WI38 (cell line): ENCODE measurements at regions not wholly inside any gene's neighbourhood (a gene's known extent, or its start where the extent isn't known, plus 50 kb on each side); places are given as distances from the start of the nearest gene placed in this dataset.

ENCODE experiments used
- H3K4me3 ChIP-seq: 2 replicates; pipeline ENCODE4 v1.5.1; 2011; ENCODE audit warnings: low read depth, mild to moderate bottlenecking, control low read depth, low read length
- TF ChIP-seq, protein P1 (sequence below): IDR thresholded peaks from 2 replicates; pipeline ENCODE4 v1.5.1; 2012; ENCODE audit warnings: low read depth, mild to moderate bottlenecking, control low read depth, low read length

DNA sequence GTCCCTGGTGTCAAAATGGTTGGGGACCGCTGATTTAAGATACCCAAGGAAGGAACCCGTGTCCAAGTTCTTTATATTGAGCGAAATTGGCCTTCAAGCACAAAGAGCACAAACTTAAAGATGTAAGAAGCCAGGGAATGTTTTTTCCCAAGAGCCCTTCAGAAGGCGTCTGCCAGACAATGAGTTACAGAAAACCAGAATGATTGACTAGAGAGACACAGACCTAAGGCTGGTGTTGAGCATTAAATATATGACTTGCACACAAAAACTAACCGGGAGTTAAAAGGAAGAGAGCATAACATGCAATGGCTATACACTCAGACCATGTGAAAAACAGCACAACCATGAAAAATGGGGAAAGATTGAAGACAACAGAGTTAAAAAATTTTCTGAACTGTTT, 157.5 kb upstream of the FAM9B start:
- H3K4me3 ChIP-seq, result no peak overlapping the region
- TF ChIP-seq, protein P1, sequence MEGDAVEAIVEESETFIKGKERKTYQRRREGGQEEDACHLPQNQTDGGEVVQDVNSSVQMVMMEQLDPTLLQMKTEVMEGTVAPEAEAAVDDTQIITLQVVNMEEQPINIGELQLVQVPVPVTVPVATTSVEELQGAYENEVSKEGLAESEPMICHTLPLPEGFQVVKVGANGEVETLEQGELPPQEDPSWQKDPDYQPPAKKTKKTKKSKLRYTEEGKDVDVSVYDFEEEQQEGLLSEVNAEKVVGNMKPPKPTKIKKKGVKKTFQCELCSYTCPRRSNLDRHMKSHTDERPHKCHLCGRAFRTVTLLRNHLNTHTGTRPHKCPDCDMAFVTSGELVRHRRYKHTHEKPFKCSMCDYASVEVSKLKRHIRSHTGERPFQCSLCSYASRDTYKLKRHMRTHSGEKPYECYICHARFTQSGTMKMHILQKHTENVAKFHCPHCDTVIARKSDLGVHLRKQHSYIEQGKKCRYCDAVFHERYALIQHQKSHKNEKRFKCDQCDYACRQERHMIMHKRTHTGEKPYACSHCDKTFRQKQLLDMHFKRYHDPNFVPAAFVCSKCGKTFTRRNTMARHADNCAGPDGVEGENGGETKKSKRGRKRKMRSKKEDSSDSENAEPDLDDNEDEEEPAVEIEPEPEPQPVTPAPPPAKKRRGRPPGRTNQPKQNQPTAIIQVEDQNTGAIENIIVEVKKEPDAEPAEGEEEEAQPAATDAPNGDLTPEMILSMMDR, result no peak

DNA sequence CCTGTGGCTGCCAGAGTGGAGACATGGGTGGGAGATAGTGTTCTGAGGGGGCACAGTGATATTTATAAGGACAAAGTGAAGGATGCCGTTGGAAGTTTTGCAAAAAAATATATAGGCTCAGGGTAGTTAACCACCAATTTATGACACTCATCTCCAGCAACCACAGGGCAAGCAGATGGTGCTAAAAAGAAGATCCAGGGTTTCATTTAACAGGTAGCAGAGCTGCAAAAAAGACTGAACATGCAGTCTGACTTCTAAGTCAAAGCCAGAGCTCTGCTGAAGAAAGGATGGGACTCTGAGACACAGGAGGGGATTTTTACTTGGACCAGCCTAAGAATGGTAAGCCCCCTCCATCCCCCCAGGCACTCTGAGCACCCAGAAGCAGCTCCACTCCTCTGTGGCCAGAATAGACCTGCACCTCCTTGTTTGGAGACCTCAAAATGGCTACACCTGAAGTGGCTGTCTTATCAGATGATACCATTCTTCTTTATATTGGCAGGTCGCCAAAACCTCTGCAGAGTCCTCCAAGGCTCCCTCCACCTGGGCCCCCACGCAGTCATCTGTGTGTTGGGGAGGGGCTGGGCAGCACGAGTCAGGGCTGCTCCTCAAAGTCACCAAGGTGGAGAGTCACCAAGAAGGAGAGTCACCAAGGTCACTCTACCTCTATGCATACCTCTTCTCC, 161.4 kb upstream of the FAM9B start:
- TF ChIP-seq, protein P1, result no peak
- no peak overlapping the region for H3K4me3 ChIP-seq

- TF ChIP-seq, protein P1, result no peak
- H3K4me3 ChIP-seq, result no peak overlapping the region
These were observed 163.2 kb upstream of the FAM9B start for GRCh38 chrX:9196961-9197640.

GRCh38 chrX:9204560-9204959, 170.6 kb upstream of the FAM9B start:
- no peak overlapping the region for H3K4me3 ChIP-seq
- TF ChIP-seq, protein P1, result no peak

DNA sequence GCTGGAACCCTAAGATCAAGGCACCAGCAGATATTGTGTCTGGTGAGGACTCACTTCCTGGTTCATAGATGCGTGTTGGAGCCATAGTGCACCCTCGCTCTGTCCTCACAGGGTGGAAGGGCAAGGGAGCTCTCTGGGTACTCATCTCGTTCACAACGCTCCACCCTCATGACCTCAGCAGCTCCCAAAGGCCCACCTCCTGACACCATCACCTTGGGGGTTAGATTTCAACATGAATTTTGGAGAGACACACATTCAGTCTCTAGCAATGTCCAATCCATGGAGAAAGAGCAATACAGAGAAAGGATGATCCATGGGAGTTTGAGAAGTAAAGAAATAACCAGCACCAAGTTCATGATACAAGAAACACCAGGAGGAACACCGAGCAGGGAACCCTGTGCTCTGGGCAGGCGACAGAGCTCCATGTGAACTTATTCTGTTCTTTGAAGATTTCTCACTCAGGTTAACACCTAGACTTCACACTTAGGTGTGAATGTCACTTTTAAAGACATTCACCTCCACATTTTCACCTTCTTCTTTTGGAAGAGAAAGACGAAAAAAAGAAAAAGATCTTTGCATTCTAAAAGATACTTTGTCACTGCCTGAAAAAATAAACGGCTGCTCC, 171.8 kb upstream of the FAM9B start:
- no peak overlapping the region for H3K4me3 ChIP-seq
- TF ChIP-seq, protein P1, result no peak

DNA sequence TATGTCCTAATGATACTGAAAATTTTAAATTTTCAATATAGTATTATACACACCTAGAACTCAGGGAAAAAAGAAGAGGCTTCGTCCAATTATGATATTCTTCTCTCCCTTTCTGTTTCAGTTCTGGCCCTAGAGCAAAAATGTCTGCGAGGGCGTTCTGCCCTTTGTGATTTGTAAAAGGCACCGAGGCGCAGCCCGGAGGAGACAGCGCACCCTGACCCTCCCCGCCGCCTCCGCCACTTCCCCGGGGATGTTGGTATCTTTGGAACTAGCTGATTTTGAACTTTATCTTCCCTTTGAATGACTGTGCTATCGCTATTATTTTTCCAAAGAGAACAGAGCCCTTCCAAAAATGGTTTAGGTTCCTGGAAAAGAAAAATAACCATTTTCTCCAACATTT, 173.2 kb upstream of the FAM9B start:
- TF ChIP-seq, protein P1, result no peak
- H3K4me3 ChIP-seq, result peak overlapping the region; percentile 34

DNA sequence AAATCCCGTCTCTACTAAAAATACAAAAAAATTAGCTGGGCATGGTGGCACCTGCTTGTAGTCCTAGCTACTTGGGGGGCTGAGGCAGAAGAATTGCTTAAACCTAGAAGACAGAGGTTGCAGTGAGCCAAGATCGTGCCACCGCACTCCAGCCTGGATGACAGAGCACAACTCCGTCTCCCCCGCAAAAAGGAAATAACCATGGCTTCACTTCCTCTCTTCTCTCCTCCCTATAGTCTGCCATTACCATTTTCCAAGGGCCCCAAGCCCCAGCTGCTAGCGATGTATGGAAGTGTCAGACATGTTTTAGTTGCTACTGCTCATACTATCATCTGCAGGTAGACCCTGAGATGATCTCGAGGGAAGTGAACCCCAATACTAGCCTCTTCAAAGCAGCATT, 177.3 kb upstream of the FAM9B start:
- TF ChIP-seq, protein P1, result no peak
- H3K4me3 ChIP-seq, result no peak overlapping the region
